GM19397 (cell line): ENCODE measurements at regions not wholly inside any gene's neighbourhood (a gene's known extent, or its start where the extent isn't known, plus 50 kb on each side); places are given as distances from the start of the nearest gene placed in this dataset.

Source experiments
- ATAC-seq: cut with Tn5 transposase; IDR thresholded peaks from one replicate; pipeline ENCODE4 v1.9.1; 2021; ENCODE audit warnings: mild to moderate bottlenecking, moderate library complexity; ENCODE audit not compliant: unreplicated experiment

GRCh38 chr2:6326958-6327357, 538.7 kb downstream of the CMPK2 start:
- ATAC-seq = no peak

GRCh38 chr2:6336752-6337471, 528.8 kb downstream of the CMPK2 start:
- no peak for ATAC-seq

- ATAC-seq = no peak
These were observed 528.3 kb downstream of the CMPK2 start for GRCh38 chr2:6337472-6337820.

GRCh38 chr2:6341588-6342129, 524.0 kb downstream of the CMPK2 start:
- ATAC-seq = no peak

DNA sequence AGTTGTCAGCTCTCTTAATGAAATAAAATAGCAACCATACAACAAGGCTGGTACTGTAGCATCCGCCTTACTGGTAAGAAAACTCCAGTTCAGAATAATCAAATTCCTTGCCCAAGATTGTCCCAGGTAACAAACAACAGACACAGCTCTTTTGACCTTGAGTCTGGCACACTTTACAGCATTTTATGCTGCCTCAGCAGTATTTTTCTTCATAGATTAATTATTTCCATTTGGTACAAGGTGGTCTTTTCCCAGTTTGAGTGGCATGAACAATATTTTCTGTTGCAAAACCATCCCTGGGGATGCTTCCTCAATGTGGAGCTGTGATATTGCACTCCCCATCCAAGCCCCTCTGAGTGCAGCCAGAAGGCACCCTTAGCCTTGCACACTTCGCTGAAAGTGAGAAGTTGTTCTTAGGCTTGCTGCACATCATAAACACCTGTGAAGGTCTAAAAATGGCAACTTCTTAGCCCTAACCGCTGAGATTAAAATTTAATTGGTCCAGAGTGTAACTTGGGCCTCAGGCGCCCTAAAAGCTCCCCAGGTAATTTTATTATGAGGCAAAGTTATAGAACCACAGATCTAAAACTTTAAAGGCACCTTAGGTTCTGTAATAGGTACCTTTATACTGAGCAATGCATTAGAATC, 523.3 kb downstream of the CMPK2 start:
- ATAC-seq = peak; percentile 36

DNA sequence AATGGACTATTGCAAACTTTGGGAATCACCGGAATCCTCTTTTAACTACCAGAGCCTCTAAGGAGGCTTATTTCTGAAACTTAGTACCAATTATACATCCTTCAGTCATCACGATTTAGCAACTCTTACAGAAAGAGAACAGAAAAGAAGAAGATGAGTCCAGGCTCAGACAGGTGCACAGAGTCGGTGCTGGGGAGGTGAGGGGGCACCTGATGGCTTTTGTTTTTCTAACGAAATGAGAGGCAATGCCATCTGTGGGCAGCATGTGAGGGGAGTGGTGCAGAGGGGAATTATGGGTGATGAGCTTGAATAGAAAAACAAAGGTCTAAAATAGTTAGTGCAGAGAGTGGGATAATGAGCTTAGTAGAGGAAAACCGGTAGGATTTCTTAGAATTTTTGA, 522.6 kb downstream of the CMPK2 start:
- no peak for ATAC-seq

GRCh38 chr2:6352247-6352646, 513.5 kb downstream of the CMPK2 start:
- peak; percentile 93 for ATAC-seq

DNA sequence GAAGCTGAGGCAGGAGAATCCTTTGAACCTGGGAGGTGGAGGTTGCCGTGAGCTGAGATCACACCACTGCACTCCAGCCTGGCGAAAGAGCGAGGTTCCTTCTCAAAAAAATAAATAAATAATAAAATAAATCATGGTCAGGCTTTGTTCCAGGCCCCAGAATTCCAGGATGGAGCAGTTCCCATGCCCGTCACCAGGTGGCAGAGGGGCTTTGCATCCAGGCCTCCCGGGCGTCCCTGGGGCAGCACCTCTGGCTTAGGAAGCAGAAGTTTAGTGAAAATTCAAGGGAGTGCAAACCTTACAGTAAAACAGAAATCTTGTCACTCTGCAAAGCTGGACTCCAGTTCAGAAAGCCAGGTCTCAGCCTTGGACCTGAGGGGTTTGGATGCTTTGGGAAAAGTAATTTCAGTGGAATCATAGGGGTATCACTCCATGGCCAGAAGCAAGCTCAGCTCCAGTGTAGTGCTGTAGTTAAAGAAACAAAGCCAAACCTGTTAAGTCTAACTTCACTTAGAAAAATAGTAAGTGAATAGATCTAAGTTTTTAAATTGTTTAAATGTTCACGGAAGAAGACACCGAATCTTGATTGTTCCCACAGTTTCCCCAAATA, 512.7 kb downstream of the CMPK2 start:
- no peak for ATAC-seq

DNA sequence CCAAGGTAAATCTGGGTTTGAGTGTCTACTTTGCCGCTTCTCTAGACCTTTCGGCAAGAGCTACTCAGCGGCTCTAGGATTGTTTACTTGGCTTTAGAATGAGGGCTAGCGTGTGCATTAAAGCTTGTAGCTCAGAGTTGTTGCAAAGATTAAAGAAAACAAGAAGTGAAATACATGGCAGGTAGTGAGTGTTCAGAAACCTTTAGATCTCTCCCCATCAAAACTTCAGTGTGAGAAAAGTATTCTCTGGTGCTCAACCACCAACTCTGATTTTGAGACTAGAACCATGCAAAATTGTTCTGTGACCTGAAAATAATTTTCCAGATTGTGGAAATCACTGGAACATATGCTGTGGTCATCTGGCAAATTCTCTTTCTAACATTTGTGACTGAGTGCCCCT, 512.0 kb downstream of the CMPK2 start:
- peak; percentile 33 for ATAC-seq

DNA sequence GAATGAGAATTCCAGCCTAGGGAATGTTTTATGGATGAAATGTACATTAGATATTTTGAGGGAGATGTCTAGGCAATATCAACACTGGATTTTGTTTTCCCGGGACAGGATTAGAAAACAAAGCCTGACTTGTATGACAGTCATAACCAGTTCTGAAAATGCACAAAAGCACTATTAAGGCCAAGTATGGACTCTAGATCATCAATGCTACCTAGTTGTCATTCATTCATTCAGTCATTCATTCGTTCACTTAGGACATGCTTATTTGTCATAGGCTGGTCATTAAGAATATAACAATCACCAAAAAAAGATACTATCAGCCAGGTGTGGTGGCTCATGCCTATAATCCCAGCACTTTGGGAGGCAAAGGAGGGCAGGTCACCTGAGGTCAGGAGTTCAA, 511.2 kb downstream of the CMPK2 start:
- ATAC-seq = no peak

GRCh38 chr2:6355886-6356761, 509.6 kb downstream of the CMPK2 start:
- no peak for ATAC-seq

DNA sequence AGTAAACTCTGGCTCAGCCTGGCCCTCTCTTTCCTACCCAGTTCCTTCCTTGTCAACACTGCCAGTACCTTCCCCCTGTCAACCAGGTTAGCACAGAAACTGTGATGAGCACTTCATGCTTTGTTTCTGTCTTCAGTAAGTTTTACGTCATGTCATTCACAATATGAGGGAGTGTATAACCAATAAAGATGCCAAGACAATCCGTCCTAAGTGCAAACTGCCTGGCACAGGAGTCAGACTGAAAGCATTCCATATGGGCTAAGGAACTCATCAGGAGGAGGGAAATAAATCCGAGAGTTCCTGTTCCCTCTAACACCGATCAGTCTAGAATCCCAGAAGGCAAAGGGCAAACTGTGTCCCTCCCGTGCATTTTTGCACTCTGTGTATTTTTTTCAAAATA, 507.2 kb downstream of the CMPK2 start:
- ATAC-seq = no peak

- no peak for ATAC-seq
These were observed 506.7 kb downstream of the CMPK2 start for GRCh38 chr2:6358985-6359384.

DNA sequence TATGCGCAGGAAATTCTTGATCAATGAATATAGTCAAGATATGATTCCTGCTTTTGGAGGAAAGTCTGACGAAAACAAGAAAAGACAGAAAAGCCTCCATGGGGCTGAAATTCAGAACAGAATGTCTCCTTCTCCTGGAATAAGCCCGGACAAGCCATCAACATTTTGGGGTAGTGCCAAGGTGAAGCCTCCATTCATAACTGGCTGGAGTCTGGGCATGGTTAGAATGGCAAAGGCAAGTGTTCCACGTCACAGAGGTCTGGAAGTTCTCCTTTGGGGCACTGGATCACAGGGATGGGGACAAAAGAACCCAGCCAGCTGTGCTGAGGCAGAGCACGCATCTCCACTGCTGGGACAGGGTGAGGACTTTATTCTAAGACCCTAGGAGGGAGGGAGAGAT, 505.7 kb downstream of the CMPK2 start:
- no peak for ATAC-seq

- ATAC-seq = no peak
These were observed 502.8 kb downstream of the CMPK2 start for GRCh38 chr2:6362671-6363450.

DNA sequence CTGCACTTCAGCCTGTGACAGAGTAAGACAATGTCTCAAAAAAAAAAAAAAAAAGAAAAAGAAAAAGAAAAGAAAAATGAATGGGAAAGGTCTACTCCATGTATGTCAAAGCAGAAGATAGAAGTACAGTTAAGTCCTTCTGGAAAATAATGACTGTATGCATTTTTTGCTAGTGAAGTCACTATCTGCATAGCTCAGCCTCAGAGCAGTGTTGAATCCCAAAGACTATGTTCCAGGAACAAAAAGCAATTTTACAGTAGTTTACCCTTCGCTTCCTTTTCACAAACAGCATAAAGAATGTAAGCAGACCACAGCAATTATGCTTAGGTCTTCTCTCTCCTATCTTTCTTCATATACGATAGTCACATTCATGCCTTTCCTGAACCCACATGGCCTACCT, 497.4 kb downstream of the CMPK2 start:
- no peak for ATAC-seq

DNA sequence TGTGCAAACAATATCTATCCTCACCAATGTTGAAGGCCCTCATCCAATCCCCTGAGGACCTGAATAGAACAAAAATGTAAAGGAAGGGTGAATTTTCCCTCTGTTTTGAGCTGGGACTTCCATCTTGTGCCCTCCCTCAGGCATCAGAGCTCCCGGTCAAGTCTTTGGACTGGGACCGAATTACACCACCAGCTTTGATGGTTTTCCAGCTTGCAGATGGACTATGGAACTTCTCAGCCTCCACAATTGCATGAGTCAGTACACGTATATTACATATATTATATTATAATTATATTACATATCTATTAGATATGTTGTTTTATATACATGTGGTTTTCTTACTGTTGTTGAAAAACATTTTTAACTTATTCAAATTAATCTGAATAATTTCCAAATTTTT, 496.4 kb downstream of the CMPK2 start:
- no peak for ATAC-seq

GRCh38 chr2:6370753-6371551, 494.8 kb downstream of the CMPK2 start:
- no peak for ATAC-seq

- no peak for ATAC-seq
These were observed 493.3 kb downstream of the CMPK2 start for GRCh38 chr2:6372317-6372901.
